ENCODE measurements at regions not wholly inside any gene's neighbourhood (a gene's known extent, or its start where the extent isn't known, plus 50 kb on each side); places are given as distances from the start of the nearest gene placed in this dataset.

GRCh38 chr4:163620738-163621137 is 126.2 kb downstream of the TMA16 start:
- no peak overlapping the region for H3K4me3 ChIP-seq (ENCODE audit: low read length)
- 94% methylated on average over 2 of the region's 2 CpGs; no CpG with 5 or more reads in 1 of the 2 experiments for WGBS, 2 experiments (ENCODE audit: insufficient coverage in 1 of 2, insufficient read length in 1 of 2)
- no peaks in the 10 kb centered on the region for H3K4me1 ChIP-seq (ENCODE audit: control insufficient read depth, insufficient read depth, low read length)
- no peak overlapping the region for H3K9ac ChIP-seq (ENCODE audit: extremely low read depth, low read length, poor library complexity, severe bottlenecking)
- no peak overlapping the region for H3K27ac Mint-ChIP-seq
- no peak for TF ChIP-seq CTCF (conservative IDR thresholded peaks at IDR 0.05)
- H3K27ac ChIP-seq (ENCODE audit: low read depth, low read length): no peak overlapping the region
- no peaks in the 10 kb centered on the region for H3K27me3 ChIP-seq (ENCODE audit: control insufficient read depth, insufficient read depth, low read length, poor library complexity, severe bottlenecking)
- no peak for DNase-seq
- no peaks in the 10 kb centered on the region for H3K9me3 Mint-ChIP-seq
- no peaks in the 10 kb centered on the region for H3K36me3 ChIP-seq (ENCODE audit: control insufficient read depth, insufficient read depth, low read length)
- peaks cover 5% of the 10 kb centered on the region for H3K4me1 Mint-ChIP-seq
- no peaks in the 10 kb centered on the region for H3K36me3 Mint-ChIP-seq (ENCODE audit: low read depth)
- no peaks in the 10 kb centered on the region for H3K9me3 ChIP-seq (ENCODE audit: control insufficient read depth, low read length)
- H3K27me3 Mint-ChIP-seq (ENCODE audit: insufficient read depth): no peaks in the 10 kb centered on the region
- H3K4me3 Mint-ChIP-seq: no peak overlapping the region

- no peaks in the 10 kb centered on the region for H3K36me3 ChIP-seq (ENCODE audit: control insufficient read depth, insufficient read depth, low read length)
- DNase-seq: no peak
- H3K4me3 ChIP-seq (ENCODE audit: low read length): no peak overlapping the region
- H3K9ac ChIP-seq (ENCODE audit: extremely low read depth, low read length, poor library complexity, severe bottlenecking): no peak overlapping the region
- Mint-ChIP-seq H3K27me3 (ENCODE audit: insufficient read depth) (no peaks in the 10 kb centered on the region), H3K4me3 (no peak overlapping the region), H3K4me1 (peaks cover 5% of the 10 kb centered on the region), H3K36me3 (ENCODE audit: low read depth) (no peaks in the 10 kb centered on the region), H3K9me3 (no peaks in the 10 kb centered on the region), H3K27ac (no peak overlapping the region)
- TF ChIP-seq CTCF (conservative IDR thresholded peaks at IDR 0.05): no peak
- no peaks in the 10 kb centered on the region for H3K4me1 ChIP-seq (ENCODE audit: control insufficient read depth, insufficient read depth, low read length)
- H3K9me3 ChIP-seq (ENCODE audit: control insufficient read depth, low read length): no peaks in the 10 kb centered on the region
- 85% methylated on average over 2 of the region's 2 CpGs; no CpG with 5 or more reads in 1 of the 2 experiments for WGBS, 2 experiments (ENCODE audit: insufficient coverage in 1 of 2, insufficient read length in 1 of 2)
- H3K27me3 ChIP-seq (ENCODE audit: control insufficient read depth, insufficient read depth, low read length, poor library complexity, severe bottlenecking): no peaks in the 10 kb centered on the region
- no peak overlapping the region for H3K27ac ChIP-seq (ENCODE audit: low read depth, low read length)
Measured at GRCh38 chr4:163621821-163622220, 127.3 kb downstream of the TMA16 start.

- no peaks in the 10 kb centered on the region for H3K36me3 Mint-ChIP-seq (ENCODE audit: low read depth)
- Histone ChIP-seq H3K9me3 (ENCODE audit: control insufficient read depth, low read length) (no peaks in the 10 kb centered on the region), H3K27me3 (ENCODE audit: control insufficient read depth, insufficient read depth, low read length, poor library complexity, severe bottlenecking) (no peaks in the 10 kb centered on the region), H3K9ac (ENCODE audit: extremely low read depth, low read length, poor library complexity, severe bottlenecking) (no peak overlapping the region), H3K27ac (ENCODE audit: low read depth, low read length) (no peak overlapping the region), H3K4me1 (ENCODE audit: control insufficient read depth, insufficient read depth, low read length) (no peaks in the 10 kb centered on the region), H3K36me3 (ENCODE audit: control insufficient read depth, insufficient read depth, low read length) (no peaks in the 10 kb centered on the region), H3K4me3 (ENCODE audit: low read length) (no peak overlapping the region)
- no peak overlapping the region for H3K4me3 Mint-ChIP-seq
- no peak for DNase-seq
- 86 to 94% methylated on average over 3 to 5 of the region's 5 CpGs for WGBS, 2 experiments (ENCODE audit: insufficient coverage in 1 of 2, insufficient read length in 1 of 2)
- no peaks in the 10 kb centered on the region for H3K27me3 Mint-ChIP-seq (ENCODE audit: insufficient read depth)
- no peak overlapping the region for H3K27ac Mint-ChIP-seq
- H3K9me3 Mint-ChIP-seq: no peaks in the 10 kb centered on the region
- H3K4me1 Mint-ChIP-seq: peaks cover 5% of the 10 kb centered on the region
- no peak for TF ChIP-seq CTCF (conservative IDR thresholded peaks at IDR 0.05)
Measured at GRCh38 chr4:163622379-163623035, 128.0 kb downstream of the TMA16 start.
